WI38 (cell line): ENCODE measurements at regions not wholly inside any gene's neighbourhood (a gene's known extent, or its start where the extent isn't known, plus 50 kb on each side); places are given as distances from the start of the nearest gene placed in this dataset.

ENCODE experiments used
- H3K4me3 ChIP-seq: 2 replicates; pipeline ENCODE4 v1.5.1; 2011; ENCODE audit warnings: low read depth, mild to moderate bottlenecking, control low read depth, low read length
- CTCF ChIP-seq: IDR thresholded peaks from 2 replicates; pipeline ENCODE4 v1.5.1; 2012; ENCODE audit warnings: low read depth, mild to moderate bottlenecking, control low read depth, low read length

DNA sequence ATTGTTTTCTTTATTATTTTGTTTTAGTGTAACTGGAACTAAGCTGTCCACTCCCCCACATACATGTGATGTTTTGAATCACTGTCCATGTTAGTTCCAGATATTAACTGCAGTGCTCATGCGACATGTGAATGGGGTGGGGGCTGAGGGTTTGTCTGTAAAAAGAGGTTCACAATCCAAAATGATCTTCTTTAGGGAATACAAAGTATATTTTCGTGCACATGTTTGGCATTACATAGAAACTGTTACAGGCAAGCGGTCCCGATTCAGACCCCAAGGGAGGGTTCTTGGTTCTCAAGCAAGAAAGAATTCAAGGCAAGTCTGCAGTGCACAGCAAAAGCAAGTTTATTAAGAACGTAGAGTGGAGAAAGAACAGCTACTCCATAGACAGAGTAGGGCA lies 296.5 kb upstream of the CLNK start:
- no peak for TF ChIP-seq CTCF
- no peak overlapping the region for H3K4me3 ChIP-seq

GRCh38 chr4:10979032-10979431 lies 294.5 kb upstream of the CLNK start:
- no peak overlapping the region for H3K4me3 ChIP-seq
- no peak for TF ChIP-seq CTCF

- H3K4me3 ChIP-seq = no peak overlapping the region
- no peak for TF ChIP-seq CTCF
These were observed 293.0 kb upstream of the CLNK start for GRCh38 chr4:10977534-10977933.

DNA sequence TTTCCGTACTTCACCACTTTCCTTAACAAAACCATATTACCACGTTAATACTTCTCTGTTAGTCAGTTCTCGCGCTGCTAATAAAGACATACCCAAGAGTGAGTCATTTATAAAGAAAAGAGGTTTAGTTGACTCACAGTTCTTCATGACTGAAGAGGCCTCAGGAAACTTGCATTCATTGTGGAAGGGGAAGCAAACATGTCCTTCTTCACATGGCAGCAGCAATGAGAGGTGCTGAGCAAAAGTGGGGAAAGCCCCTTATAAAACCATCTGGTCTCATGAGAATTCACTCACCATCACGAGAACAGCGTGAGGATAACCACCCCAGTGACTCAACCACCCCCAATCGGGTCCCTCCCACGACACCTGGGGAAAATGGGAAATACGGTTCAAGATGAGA lies 289.8 kb upstream of the CLNK start:
- no peak overlapping the region for H3K4me3 ChIP-seq
- no peak for TF ChIP-seq CTCF

DNA sequence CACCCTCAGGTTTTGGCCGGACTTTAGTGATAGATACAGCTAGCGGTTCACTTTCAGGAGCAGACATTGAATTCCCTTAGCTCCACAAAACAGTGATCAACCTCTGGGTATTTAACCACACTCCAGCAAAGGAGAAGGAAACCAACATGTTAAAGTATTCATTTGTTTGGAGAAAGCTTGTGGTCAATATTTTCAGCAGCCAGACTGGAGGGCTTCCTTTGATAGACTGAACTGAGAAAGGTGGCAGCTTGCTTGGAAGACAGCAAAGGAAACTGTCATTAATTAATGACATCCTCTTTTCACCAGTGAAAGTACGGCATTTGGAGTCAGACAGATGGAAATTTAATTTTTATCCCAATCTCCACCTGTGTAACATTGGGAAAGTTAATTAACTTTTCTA lies 289.1 kb upstream of the CLNK start:
- no peak for TF ChIP-seq CTCF

GRCh38 chr4:10971800-10972401 lies 287.3 kb upstream of the CLNK start:
- TF ChIP-seq CTCF = no peak
- H3K4me3 ChIP-seq = no peak overlapping the region

More for the DNA sequence above, 289.1 kb upstream of the CLNK start:
- H3K4me3 ChIP-seq = no peak overlapping the region

GRCh38 chr4:10965196-10965595 lies 280.6 kb upstream of the CLNK start:
- TF ChIP-seq CTCF = no peak
- H3K4me3 ChIP-seq = no peak overlapping the region
